Caki2 (cell line): ENCODE measurements at regions not wholly inside any gene's neighbourhood (a gene's known extent, or its start where the extent isn't known, plus 50 kb on each side); places are given as distances from the start of the nearest gene placed in this dataset.

Source experiments
- DNase-seq: peaks from one replicate; pipeline ENCODE4 v3.0.0-alpha.2; 2015; ENCODE audit warnings: low read depth
- in situ Hi-C: cut with HindIII; loops from 2 replicates; pipeline ENCODE4 v1.10.0; 2016; ENCODE audit warnings: low sequenced_read_pairs, low pct_unique_long_range_greater_than_20kb, mixed read lengths

DNA sequence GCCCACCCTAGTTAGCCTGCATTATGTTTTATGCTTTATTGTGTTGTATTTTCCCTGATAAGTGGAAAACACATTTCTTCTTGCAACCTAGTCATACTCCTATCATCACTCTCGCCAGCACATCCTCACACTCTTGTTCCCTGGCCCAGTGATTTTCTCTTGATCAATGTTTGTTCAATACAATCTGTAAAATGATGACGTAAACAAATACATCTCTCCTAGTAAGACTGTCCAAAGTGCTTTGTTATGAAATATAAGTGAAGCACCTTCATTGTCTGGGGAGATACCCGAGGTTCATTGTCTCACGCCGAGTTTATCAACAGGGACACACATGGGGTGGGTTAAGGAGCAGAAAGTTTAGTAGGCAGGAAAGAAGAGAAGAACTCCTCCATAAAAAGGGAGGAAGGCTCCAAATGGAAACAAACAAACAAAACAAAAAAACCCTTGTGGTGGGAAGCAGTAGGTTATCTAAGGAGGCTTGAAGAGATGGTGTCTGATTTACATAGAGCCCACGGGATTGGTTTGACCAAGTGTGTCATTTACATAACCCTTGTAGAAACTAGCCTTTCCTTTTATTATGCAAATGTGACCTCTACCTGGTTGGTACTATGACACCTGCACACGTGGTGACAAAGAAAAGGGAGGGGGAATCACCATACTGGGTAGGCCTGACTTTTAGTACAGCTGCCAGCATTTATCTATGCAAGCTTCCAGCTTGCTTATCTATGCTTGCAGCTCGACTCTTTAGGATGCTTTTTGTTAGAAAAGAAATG lies 1317.9 kb upstream of the SPRY2 start:
- DNase-seq = no peak
- in situ Hi-C loops = no loop called here

DNA sequence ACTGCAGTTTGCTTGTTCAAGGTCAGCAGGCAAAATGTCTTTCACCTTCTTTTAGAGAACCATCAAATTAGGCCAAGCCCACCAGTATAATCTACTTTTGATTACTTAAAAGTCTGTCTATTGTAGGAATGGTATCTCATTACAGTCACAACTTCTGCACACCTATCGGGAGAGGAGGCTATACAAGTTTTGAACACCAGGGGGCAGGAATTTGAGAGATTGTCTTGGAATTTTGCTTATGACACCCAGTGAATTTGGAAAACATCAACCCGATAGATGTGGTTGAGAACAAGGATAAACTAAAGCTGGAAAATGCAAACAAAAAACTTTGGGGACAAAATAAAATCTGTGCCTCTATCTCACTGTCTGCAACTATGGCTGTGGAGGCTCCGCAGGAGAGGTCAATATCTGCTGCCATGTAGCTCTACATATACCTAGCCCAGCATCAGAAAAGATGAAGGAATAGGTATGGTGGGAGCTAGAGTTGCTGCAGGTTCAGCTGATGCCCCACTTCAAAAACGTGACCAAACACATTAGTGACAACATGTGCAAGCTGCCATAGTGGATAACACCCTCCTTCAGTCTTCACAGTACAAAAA lies 1299.2 kb upstream of the SPRY2 start:
- DNase-seq = peak; percentile 10
- in situ Hi-C loops = no loop called here

DNA sequence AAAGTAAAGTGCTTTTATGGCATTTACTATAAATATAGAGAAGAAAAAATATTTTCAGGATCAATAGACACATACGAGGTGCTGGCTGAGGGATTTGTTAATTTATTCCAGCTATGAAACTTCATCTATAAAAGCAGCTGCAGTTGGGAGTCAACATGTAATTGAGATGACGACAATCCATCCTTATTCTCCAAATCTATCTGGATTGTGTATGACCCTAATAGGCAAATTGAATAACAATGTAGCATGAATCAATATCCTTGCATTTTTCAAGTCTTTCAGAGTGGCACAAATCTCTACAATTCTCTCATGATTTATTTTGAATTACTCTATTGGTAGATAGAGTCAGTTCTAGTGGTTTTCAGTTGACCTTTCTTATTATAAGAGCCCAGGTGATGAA lies 1296.5 kb upstream of the SPRY2 start:
- DNase-seq = no peak
- in situ Hi-C loops = no loop called here

DNA sequence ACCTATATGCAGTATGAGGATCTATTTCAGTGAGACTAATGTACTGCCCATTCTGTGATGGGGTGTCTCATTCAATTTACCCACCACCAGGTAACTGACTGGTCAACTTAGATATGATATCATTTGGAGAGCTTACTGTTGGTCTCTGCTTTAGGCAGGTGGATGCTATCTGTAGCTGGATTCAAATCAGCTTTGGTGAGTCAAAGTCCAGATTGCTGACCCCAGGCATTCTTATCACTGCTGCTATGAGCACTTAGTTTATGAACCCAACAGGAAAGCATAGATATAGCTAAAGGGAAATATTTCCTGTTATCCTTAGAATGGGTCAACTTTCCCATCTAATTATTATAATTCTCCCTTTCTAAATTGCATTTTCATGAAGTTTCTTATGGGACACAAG lies 1295.2 kb upstream of the SPRY2 start:
- in situ Hi-C loops = no loop called here
- no peak for DNase-seq

DNA sequence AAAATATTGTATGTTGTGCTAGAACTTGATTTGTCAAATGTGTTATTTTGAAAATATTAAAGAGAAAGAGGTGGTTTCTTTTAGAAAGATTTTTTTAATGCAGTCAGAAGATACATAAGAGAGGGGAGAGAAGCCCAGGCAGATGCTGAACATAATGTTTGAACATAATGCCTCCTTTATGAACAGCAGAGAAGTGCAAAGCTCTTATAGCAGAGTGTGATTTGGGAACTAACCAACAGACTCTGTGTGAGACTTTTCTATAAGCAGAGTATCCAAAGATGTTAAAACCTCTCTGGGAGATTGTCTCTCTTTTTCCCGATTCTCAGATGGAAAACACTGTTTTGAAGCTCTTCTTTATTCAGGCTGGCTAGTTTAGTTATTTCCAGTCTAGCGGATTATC lies 1274.1 kb upstream of the SPRY2 start:
- in situ Hi-C loops = no loop called here
- no peak for DNase-seq

DNA sequence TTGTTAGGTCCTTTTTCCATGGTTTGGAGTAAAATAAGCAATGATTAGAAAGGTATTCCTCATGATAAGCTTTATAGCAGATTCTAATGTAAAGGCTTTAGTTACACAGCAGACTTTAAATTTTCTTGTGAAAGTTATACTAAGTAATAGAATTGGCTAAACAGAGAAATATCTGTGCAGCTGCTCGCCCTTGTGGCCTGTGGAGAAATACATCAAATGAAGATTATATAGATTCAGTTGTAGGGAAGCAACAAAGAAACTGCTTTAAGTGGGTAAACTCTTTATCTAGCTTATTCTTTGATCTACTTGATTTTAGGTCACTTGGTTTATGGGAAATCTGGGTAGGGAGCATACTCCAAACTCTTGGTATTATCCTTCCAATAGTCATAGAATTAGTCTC lies 1269.7 kb upstream of the SPRY2 start:
- no peak for DNase-seq
- in situ Hi-C loops = no loop called here

DNA sequence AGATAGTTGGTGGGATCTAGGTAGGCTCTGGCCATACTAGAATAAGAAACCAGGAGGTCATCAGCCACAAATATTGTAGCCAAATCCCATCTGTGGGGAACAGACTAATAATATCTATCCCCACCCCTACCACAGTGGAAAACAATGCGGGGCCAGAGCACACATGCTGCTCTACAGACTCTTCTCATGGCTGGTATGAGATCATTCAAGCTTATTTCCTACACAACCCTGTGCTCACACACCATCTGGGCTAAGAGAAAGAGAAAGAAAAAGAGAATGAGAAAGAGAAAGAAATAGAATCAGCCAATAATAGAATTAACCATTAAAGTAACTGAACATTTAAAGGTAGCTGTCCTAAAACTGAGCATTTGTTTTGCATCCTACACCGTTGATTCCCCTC lies 1268.4 kb upstream of the SPRY2 start:
- DNase-seq = no peak
- in situ Hi-C loops = no loop called here

DNA sequence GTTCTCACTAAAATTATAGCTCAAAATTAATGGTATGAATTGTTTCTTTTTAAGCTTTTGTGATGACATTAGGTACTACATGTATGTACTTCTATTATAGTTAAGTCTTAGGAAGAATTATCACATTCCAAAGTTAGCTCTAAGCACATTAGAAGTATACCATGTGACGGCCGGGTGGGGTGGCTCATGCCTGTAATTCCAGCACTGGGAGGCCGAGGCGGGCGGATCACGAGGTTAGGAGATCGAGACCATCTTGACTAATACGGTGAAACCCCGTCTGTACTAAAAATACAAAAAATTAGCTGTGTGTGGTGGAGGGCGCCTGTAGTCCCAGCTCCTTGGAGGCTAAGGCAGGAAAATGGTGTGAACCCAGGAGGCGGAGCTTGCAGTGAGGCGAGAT lies 1265.1 kb upstream of the SPRY2 start:
- in situ Hi-C loops = no loop called here

DNA sequence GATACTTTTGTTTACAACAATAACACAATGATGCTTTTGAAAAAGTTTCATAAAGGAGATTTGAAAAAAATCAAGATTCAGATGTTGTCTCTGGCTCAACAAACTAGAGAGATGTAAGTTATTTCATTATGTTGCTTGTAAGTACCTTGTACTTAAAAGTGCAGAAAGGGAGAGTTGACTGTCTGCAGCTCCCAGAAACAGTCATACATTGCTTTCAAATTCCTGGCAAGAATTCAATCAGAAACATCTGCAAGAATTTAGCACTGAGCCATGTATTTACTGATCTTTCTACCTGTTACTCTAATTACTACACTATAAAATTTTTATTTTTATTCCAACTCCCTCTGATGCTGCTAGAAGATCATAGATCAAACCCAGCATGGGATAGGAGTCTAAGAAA lies 1261.3 kb upstream of the SPRY2 start:
- in situ Hi-C loops = no loop called here

More for the DNA sequence above, 1265.1 kb upstream of the SPRY2 start:
- DNase-seq = no peak

DNA sequence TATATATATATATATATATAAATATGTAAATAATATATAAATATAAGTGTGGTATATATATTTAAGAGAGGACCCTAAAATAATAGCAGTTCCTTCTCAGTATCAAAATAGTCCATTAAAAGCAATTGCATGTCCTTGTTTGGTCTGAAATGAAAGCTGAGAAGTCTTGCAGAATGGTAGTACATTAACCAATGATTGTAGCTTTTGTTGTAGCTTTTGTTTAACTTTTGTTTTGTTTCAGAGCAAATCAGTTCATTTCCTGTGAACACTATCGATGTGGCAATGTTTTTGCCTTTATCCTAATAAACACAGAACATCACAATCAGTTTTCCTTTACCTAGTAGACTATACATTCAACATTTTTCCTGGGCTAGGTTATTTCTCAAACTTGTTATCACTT lies 1256.2 kb upstream of the SPRY2 start:
- in situ Hi-C loops = no loop called here
- no peak for DNase-seq

More for the DNA sequence above, 1261.3 kb upstream of the SPRY2 start:
- DNase-seq = no peak

DNA sequence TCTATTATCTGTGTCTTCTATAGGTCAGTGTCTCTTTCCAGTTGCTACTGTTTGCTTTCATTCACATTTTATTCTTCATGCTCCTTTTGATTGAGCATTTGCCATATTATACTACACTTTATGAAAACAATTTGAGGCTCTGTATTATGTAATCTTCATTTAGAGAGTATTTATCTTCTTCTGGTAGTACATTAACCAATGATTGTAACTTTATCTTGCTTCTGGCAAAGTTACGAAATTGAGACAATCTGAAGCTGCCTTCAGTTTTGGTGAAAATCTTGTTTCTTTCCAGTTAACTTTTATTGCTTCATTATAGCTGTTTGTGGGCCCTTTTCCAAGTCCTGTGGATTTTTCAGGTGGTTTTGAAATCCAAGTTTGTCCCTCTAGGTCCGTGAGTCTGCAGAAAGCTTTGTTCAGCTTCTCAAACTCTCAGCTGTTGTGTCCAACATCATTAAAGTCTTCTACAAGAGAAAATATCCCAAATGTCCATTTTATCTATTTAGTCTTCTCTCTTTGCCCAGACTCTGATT lies 1255.4 kb upstream of the SPRY2 start:
- in situ Hi-C loops = no loop called here
- no peak for DNase-seq

DNA sequence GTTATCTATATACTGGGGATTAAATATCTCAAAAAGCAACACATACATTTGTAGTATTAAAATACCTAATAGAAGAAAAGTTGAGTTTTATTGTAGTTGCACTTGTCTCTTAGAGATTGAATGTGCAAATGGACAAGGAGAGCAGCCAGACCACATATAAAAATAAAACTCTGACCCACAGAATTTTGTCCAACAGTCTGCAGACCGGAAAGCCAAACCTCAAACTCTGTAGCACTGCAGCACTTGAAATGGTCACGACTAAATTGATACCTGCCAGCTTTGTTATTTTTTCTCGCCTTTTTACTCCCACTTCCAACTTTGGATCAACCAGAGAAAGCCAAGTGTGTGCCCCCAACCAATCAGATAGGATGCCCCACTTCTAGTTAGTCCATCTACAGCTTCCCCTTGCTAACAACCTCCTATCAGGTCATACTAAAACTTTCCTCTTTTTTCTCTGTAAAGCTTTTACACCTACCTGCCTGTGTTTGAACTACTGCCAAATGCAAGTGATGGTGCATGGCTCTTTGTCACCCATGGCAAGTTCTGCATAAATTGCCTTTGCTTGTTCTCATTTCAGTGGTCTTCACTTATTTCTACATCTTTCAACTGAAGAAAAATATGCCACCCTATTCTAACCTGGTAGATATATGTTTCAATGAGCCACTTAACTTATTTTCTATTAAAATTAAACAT lies 1250.7 kb upstream of the SPRY2 start:
- DNase-seq = no peak
- in situ Hi-C loops = no loop called here

DNA sequence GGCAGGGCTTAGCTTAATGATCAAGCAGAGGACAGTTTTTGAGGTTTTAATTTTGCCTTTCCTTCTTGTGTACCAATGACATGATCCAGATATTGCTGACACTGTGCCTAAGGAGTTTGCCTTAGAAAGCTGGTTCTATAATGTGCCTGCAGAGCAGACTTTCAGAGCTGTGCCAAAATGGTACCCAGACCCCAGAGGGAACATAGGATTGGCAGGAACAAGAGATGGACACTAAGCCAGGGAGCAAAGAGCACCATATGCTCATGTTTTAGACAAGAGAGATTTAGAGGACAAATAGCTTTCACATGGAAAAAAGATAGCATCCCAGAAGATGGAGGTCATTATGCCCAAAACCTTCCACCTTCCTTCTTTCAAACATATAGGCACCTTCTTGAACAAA lies 1241.5 kb upstream of the SPRY2 start:
- no peak for DNase-seq
- in situ Hi-C loops = no loop called here

DNA sequence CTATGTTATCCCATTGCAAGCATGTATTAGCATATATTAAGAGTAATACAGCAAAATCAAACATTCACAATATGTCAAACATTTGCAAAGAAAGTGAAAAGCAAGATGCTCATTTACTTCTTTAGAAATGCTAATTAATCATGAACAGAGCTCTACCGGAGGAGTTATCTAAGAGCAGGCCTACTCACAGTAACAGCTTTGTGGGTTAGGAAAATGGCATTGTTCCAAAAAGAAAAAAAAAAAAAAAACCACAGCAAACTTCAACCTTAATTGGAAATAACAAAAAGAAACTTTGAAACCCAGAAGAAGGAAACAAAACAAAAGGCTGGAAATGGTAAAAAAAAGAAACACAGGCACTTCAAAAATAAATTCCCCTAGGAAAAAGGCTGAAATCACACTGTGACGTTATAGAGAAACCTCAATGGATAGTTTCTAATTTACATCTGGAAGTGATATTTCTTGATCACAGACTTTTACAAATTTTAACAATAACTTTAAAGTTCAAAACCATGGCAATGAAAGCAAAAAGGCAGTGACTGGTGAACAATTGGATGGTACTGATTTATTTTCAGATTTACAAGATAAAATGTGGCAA lies 1236.8 kb upstream of the SPRY2 start:
- in situ Hi-C loops = no loop called here
- DNase-seq = no peak

DNA sequence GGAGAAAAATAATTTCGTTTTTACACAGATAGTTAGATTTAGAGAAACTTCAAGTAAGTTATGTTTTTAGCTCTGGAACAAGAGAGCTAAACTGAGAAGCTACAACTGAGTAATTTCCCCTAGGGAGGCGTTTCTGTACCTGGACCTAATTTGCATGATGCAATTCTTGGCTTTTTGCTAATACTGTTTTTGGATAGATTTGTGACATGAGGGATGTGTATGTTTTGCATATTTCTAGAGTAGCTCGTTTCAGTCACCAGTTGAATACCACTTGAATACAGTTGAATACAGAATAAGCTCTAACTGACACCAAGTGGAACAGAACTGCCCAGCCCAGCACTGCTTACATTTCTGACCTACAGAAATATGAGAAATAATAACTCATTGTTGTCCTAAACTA lies 1227.9 kb upstream of the SPRY2 start:
- in situ Hi-C loops = no loop called here
- DNase-seq = no peak

DNA sequence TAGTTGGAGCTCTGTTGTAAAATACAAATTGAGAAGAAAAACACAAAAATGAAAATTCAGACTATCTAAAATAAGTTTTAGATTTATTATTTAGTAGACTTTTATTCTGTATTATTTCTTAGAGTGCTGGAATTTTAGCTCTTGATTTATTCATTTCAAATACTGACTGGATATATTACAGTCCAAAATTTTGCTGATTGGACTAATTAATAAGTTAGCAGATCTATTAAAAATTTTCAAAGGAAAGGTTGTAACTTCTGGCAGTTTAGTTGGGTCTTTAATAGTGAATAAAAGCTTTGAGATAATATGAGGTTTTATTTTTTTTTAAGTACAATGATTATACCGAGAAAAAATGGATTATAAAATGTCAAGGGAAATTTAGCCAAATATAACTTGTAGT lies 1224.9 kb upstream of the SPRY2 start:
- DNase-seq = no peak
- in situ Hi-C loops = no loop called here

DNA sequence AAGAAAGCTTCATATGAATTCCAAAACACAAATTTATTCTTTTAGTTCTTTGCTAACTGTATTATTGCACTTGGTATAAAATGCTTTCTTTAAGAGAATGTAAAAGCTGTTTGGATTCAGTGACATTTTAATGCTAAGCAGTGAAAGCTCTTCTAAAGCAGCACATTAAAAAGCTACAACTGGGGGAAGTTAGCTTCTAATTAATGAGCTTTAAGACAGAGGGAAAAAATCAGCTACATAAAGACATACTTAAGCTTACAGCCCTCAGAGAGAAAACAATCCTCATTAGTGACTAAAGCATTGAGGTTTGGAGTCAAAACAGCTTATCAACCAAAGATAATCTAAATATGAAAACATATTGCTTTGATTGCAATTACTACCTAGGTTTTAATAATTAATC lies 1222.2 kb upstream of the SPRY2 start:
- no peak for DNase-seq
- in situ Hi-C loops = no loop called here

DNA sequence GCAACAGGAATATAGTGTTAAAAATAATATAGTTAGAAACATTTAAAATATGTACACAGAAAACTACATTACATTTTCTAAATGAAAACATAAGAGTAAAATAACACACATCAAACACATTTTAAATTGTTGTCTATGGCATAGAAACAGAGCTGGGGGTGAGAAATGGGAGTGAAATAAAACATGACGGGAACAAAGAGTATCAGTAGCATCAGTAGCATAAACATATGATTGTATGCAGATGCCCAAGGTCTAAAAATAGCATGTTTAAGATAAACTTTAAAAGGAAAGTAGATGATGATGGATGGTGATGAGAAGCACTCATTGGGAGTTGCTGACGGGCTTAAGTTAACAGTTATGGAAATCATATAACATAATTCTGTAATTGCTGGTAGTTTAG lies 1221.7 kb upstream of the SPRY2 start:
- in situ Hi-C loops = no loop called here
- no peak for DNase-seq

DNA sequence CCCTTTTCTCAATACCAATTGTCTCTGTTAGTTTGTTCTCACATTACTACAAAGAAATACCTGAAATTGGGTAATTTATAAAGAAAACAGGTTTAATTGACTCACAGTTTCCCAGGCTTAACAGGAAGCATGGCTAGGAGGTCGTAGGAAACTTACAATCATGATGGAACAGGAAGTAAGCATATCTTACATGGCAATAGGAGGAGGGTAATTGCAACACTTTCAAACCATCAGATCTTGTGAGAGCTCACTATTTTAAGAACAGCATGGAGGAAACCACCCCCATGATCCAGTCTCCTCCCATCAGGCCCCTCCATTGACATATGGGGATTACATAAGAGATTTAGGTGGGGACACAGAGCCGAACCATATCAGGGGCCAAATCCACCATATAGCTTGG lies 1210.1 kb upstream of the SPRY2 start:
- no peak for DNase-seq
- in situ Hi-C loops = no loop called here
